SK-N-MC (cell line): ENCODE measurements at regions not wholly inside any gene's neighbourhood (a gene's known extent, or its start where the extent isn't known, plus 50 kb on each side); places are given as distances from the start of the nearest gene placed in this dataset.

Experiments
- EZH2 ChIP-seq: fragments of 200-600 bp; sonication (generic); IDR thresholded peaks from one replicate; pipeline ENCODE4 v1.6.1; 2017; ENCODE audit warnings: antibody characterized with exemption
- FOXP2 ChIP-seq: optimal IDR thresholded peaks from 2 replicates; pipeline ENCODE3; 2011; ENCODE audit warnings: mild to moderate bottlenecking, moderate library complexity; ENCODE audit not compliant: insufficient read depth; ENCODE audit errors: extremely low read length, control extremely low read depth
- POLR2AphosphoS5 ChIP-seq: IDR thresholded peaks from 2 replicates; pipeline ENCODE4 v1.6.1; 2012; ENCODE audit warnings: mild to moderate bottlenecking, low read depth, low read length, borderline replicate concordance

- TF ChIP-seq EZH2 (no peak), POLR2AphosphoS5 (no peak), FOXP2 (no peak)
Observed at GRCh38 chr11:38819981-38820380, 2221.9 kb upstream of the RAG2 start.
